Subcutaneous abdominal adipose tissue (tissue), 5 donors: ENCODE measurements at regions not wholly inside any gene's neighbourhood (a gene's known extent, or its start where the extent isn't known, plus 50 kb on each side); places are given as distances from the start of the nearest gene placed in this dataset.

Experiments used
- H3K27ac ChIP-seq: one replicate; pipeline ENCODE4 v1.7.0; 2013; ENCODE audit warnings: low read depth, mild to moderate bottlenecking, inconsistent platforms, low read length, moderate library complexity
- H3K27me3 ChIP-seq, 5 donors: one replicate each; pipeline ENCODE4 v1.7.0; 2013; ENCODE audit warnings: low read length in 5 of 5, inconsistent platforms in 1 of 5; ENCODE audit not compliant: control insufficient read depth in 5 of 5, insufficient read depth in 4 of 5
- H3K36me3 ChIP-seq, 5 donors: one replicate each; pipeline ENCODE4 v1.7.0; 2013; ENCODE audit warnings: low read length in 5 of 5; ENCODE audit not compliant: control insufficient read depth in 5 of 5, insufficient read depth in 5 of 5
- H3K4me1 ChIP-seq, 5 donors: one replicate each; pipeline ENCODE4 v1.7.0; 2013; ENCODE audit warnings: low read length in 5 of 5, mild to moderate bottlenecking in 3 of 5, moderate library complexity in 1 of 5; ENCODE audit not compliant: control insufficient read depth in 5 of 5, insufficient read depth in 5 of 5
- H3K4me3 ChIP-seq, 5 donors: one replicate each; pipeline ENCODE4 v1.7.0; 2013; ENCODE audit warnings: low read length in 5 of 5, low read depth in 1 of 5
- H3K9ac ChIP-seq, 5 donors: one replicate each; pipeline ENCODE4 v1.7.0; 2013; ENCODE audit warnings: low read length in 5 of 5, mild to moderate bottlenecking in 4 of 5, moderate library complexity in 3 of 5
- H3K9me3 ChIP-seq, 5 donors: one replicate each; pipeline ENCODE4 v1.7.0; 2013; ENCODE audit warnings: low read length in 5 of 5; ENCODE audit not compliant: control insufficient read depth in 5 of 5
- donor health status: healthy.
- donor health status: healthy.
- donor health status: healthy.
- donor health status: healthy.
- donor health status: healthy.

- Histone ChIP-seq H3K9ac (no peak overlapping the region), H3K4me1 (no peaks in the 10 kb centered on the region), H3K4me3 (no peak overlapping the region), H3K9me3 (no peaks in the 10 kb centered on the region), H3K27me3 (no peaks in the 10 kb centered on the region), H3K36me3 (no peaks in the 10 kb centered on the region), H3K27ac (no peak overlapping the region)
Observed at GRCh38 chr13:58300974-58301681, 669.6 kb downstream of the PCDH17 start.

GRCh38 chr13:58302349-58302748 lies 670.8 kb downstream of the PCDH17 start:
- Histone ChIP-seq H3K4me1 (no peaks in the 10 kb centered on the region), H3K9me3 (no peaks in the 10 kb centered on the region), H3K27me3 (no peaks in the 10 kb centered on the region), H3K27ac (no peak overlapping the region), H3K9ac (no peak overlapping the region), H3K36me3 (no peaks in the 10 kb centered on the region), H3K4me3 (no peak overlapping the region)

- H3K27me3 ChIP-seq: no peaks in the 10 kb centered on the region
- no peaks in the 10 kb centered on the region for H3K36me3 ChIP-seq
- H3K4me1 ChIP-seq: no peaks in the 10 kb centered on the region
- no peak overlapping the region for H3K4me3 ChIP-seq
- no peak overlapping the region for H3K27ac ChIP-seq
- H3K9ac ChIP-seq: no peak overlapping the region
- no peaks in the 10 kb centered on the region for H3K9me3 ChIP-seq
Observed at GRCh38 chr13:58306062-58306461, 674.5 kb downstream of the PCDH17 start.

GRCh38 chr13:58313219-58313618 lies 681.7 kb downstream of the PCDH17 start:
- Histone ChIP-seq H3K9ac (no peak overlapping the region), H3K4me3 (no peak overlapping the region), H3K27me3 (no peaks in the 10 kb centered on the region), H3K4me1 (no peaks in the 10 kb centered on the region), H3K9me3 (no peaks in the 10 kb centered on the region), H3K36me3 (no peaks in the 10 kb centered on the region), H3K27ac (no peak overlapping the region)

GRCh38 chr13:58318495-58319167 lies 687.1 kb downstream of the PCDH17 start:
- Histone ChIP-seq H3K9me3 (no peaks in the 10 kb centered on the region), H3K4me1 (peaks cover 0 to under 1% (median 0%) of the 10 kb centered on the region in 5 donors), H3K27me3 (no peaks in the 10 kb centered on the region), H3K4me3 (no peak overlapping the region), H3K36me3 (no peaks in the 10 kb centered on the region), H3K9ac (no peak overlapping the region), H3K27ac (no peak overlapping the region)

- H3K27ac ChIP-seq: no peak overlapping the region
- H3K9ac ChIP-seq: no peak overlapping the region
- no peaks in the 10 kb centered on the region for H3K36me3 ChIP-seq
- H3K9me3 ChIP-seq: no peaks in the 10 kb centered on the region
- no peak overlapping the region for H3K4me3 ChIP-seq
- no peaks in the 10 kb centered on the region for H3K27me3 ChIP-seq
- peaks cover 0 to 10% (median 6%) of the 10 kb centered on the region in 5 donors for H3K4me1 ChIP-seq
Observed at GRCh38 chr13:58324161-58324560, 692.6 kb downstream of the PCDH17 start.

GRCh38 chr13:58329746-58330145 lies 698.2 kb downstream of the PCDH17 start:
- Histone ChIP-seq H3K4me3 (no peak overlapping the region), H3K36me3 (no peaks in the 10 kb centered on the region), H3K9ac (no peak overlapping the region), H3K27ac (no peak overlapping the region), H3K9me3 (peaks cover 0 to 2% (median 0%) of the 10 kb centered on the region in 5 donors), H3K4me1 (no peaks in the 10 kb centered on the region), H3K27me3 (no peaks in the 10 kb centered on the region)

- Histone ChIP-seq H3K9ac (no peak overlapping the region), H3K9me3 (peaks cover 0 to 3% (median 0%) of the 10 kb centered on the region in 5 donors), H3K4me3 (no peak overlapping the region), H3K36me3 (no peaks in the 10 kb centered on the region), H3K27ac (no peak overlapping the region), H3K4me1 (no peaks in the 10 kb centered on the region), H3K27me3 (no peaks in the 10 kb centered on the region)
Observed at GRCh38 chr13:58340895-58341294, 709.4 kb downstream of the PCDH17 start.

- H3K27ac ChIP-seq: no peak overlapping the region
- no peaks in the 10 kb centered on the region for H3K27me3 ChIP-seq
- H3K4me3 ChIP-seq: no peak overlapping the region
- H3K36me3 ChIP-seq: no peaks in the 10 kb centered on the region
- H3K9ac ChIP-seq: no peak overlapping the region
- H3K9me3 ChIP-seq: peaks cover 0 to 3% (median 0%) of the 10 kb centered on the region in 5 donors
- H3K4me1 ChIP-seq: no peaks in the 10 kb centered on the region
Observed at GRCh38 chr13:58341318-58341717, 709.8 kb downstream of the PCDH17 start.

GRCh38 chr13:58343076-58343475 lies 711.5 kb downstream of the PCDH17 start:
- H3K9me3 ChIP-seq: peaks cover 0 to 3% (median 0%) of the 10 kb centered on the region in 5 donors
- no peak overlapping the region for H3K9ac ChIP-seq
- no peaks in the 10 kb centered on the region for H3K27me3 ChIP-seq
- H3K27ac ChIP-seq: no peak overlapping the region
- no peak overlapping the region for H3K4me3 ChIP-seq
- no peaks in the 10 kb centered on the region for H3K36me3 ChIP-seq
- H3K4me1 ChIP-seq: no peaks in the 10 kb centered on the region
